Activated CD8-positive, alpha-beta memory T cell treated with anti-CD3 and anti-CD28 coated beads, Interleukin-2, amount 10 ng/mL, durations not matched to agents 7 days and 5 days (primary cell): ENCODE measurements at regions not wholly inside any gene's neighbourhood (a gene's known extent, or its start where the extent isn't known, plus 50 kb on each side); places are given as distances from the start of the nearest gene placed in this dataset.
"Not testable (repeated sequence)": the region's sequence is repeated elsewhere in the genome, so short reads cannot be mapped to it uniquely, and the experiment has no call there.

Experiments
- ATAC-seq: fragments of 150-1000 bp; cut with Tn5 transposase; one replicate; pipeline ENCODE4 v1.10.0; 2021; ENCODE audit warnings: moderate library complexity
- CTCF ChIA-PET: fragments of 350-600 bp; sonication (Branson Sonifier 250); formaldehyde crosslinking; loops from one replicate; lab custom pipeline; 2021; ENCODE audit warnings: antibody characterized with exemption; lab: Charles Lee
- DNase-seq: peaks from one replicate; pipeline ENCODE4 v3.0.0-alpha.2; 2020
- H3K27ac Mint-ChIP-seq: one replicate; pipeline ENCODE4 v1.8.0; 2021; ENCODE audit warnings: mild to moderate bottlenecking, mixed read lengths
- H3K27me3 Mint-ChIP-seq: one replicate; pipeline ENCODE4 v1.8.0; 2021; ENCODE audit warnings: mixed read lengths
- H3K36me3 Mint-ChIP-seq: one replicate; pipeline ENCODE4 v1.8.0; 2021; ENCODE audit warnings: mild to moderate bottlenecking, mixed read lengths
- H3K4me1 Mint-ChIP-seq: one replicate; pipeline ENCODE4 v1.8.0; 2021; ENCODE audit warnings: mixed read lengths
- H3K4me3 Mint-ChIP-seq: one replicate; pipeline ENCODE4 v1.8.0; 2021; ENCODE audit warnings: mild to moderate bottlenecking, moderate library complexity, mixed read lengths
- H3K9me3 Mint-ChIP-seq: one replicate; pipeline ENCODE4 v1.8.0; 2022; ENCODE audit warnings: low read depth, mixed read lengths

DNA sequence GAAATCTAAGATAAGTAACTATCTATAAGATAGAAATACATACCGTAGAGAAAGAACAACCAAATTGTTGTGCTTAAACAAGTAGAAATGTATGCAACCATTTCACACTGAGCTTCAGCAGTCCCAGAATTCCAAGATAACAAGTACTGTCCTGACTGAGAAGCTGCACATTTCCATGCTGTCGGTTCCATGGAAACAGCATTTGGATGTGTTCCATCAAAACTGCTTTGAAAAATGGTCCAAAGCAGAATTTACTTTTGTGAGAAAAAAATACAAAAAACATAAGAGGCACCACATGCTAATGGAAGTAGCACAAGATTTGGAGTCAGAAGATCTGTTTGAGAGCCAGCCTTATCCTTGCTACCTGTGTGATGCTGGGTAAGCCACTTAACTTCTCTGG lies 92.6 kb downstream of the MTERF1 start:
- ATAC-seq: no peak
- DNase-seq: no peak
- no peaks in the 10 kb centered on the region for H3K36me3 Mint-ChIP-seq
- no peaks in the 10 kb centered on the region for H3K4me1 Mint-ChIP-seq
- CTCF ChIA-PET: no interaction called here
- no peak overlapping the region for H3K27ac Mint-ChIP-seq
- no peaks in the 10 kb centered on the region for H3K9me3 Mint-ChIP-seq
- no peak overlapping the region for H3K4me3 Mint-ChIP-seq
- H3K27me3 Mint-ChIP-seq: no peaks in the 10 kb centered on the region

DNA sequence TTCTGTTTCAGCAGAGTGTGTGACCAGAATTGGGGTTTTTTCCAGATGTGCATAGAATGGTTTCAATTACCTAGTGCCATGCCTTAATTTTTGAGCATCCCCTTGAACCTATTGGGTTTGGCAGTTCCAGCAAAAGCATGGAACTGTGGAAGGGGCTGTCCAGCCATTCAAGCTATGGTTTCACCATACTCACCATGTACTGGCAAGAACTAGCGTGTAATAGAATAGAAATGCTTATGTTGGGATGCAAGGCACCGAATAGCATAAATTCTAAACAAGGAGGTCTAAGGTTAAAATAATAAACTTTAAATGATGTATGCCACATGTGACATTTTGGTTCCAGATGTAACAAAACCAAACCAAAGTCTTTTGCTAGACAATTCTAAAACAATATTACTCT lies 91.4 kb downstream of the MTERF1 start:
- ATAC-seq (no peak), DNase-seq (no peak)
- H3K36me3 Mint-ChIP-seq: no peaks in the 10 kb centered on the region
- H3K4me1 Mint-ChIP-seq: no peaks in the 10 kb centered on the region
- no peak overlapping the region for H3K27ac Mint-ChIP-seq
- CTCF ChIA-PET: no interaction called here
- H3K4me3 Mint-ChIP-seq: no peak overlapping the region
- H3K9me3 Mint-ChIP-seq: no peaks in the 10 kb centered on the region
- H3K27me3 Mint-ChIP-seq: no peaks in the 10 kb centered on the region

DNA sequence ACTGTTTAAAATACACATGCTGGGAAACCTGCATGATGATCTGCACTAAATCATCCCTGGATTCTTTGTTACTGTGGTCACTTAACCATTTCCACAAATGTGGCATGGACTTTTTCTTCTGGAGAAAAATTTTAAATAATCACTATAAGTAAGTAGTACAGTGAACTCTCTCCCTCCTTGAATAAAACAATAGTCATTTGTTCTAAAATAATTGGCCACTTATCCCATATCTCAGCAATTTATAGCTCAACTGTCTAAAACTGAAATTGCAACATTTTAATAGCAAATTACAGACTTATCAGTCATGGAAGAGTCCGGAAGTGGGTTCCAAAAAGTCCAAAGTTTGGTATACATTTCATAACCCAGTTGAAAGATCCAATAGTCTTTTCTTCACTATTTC lies 90.9 kb downstream of the MTERF1 start:
- ATAC-seq (no peak), DNase-seq (no peak)
- Mint-ChIP-seq H3K27ac (no peak overlapping the region), H3K4me3 (no peak overlapping the region), H3K9me3 (no peaks in the 10 kb centered on the region), H3K36me3 (no peaks in the 10 kb centered on the region), H3K27me3 (no peaks in the 10 kb centered on the region), H3K4me1 (no peaks in the 10 kb centered on the region)
- CTCF ChIA-PET: no interaction called here

DNA sequence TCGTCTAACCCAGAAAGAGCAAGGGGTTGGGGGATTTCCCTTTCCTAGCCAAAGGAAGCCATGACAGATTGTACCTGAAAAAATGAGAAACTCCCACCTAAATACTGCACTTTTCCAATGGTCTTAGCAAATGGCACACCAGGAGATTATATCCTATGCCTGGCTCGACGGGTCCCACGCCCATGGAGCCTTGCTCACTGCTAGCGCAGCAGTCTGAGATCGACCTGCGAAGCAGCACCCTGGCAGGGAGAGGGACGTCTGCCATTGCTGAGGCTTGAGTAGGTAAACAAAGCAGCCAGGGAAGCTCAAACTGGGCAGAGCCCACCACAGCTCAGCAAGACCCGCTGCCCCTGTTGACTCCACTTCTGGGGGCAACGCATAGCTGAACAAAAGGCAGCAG lies 89.9 kb downstream of the MTERF1 start:
- CTCF ChIA-PET, H3K27ac Mint-ChIP-seq, H3K4me1 Mint-ChIP-seq, ATAC-seq, H3K9me3 Mint-ChIP-seq, DNase-seq, H3K4me3 Mint-ChIP-seq, H3K36me3 Mint-ChIP-seq, H3K27me3 Mint-ChIP-seq: not testable (repeated sequence)

DNA sequence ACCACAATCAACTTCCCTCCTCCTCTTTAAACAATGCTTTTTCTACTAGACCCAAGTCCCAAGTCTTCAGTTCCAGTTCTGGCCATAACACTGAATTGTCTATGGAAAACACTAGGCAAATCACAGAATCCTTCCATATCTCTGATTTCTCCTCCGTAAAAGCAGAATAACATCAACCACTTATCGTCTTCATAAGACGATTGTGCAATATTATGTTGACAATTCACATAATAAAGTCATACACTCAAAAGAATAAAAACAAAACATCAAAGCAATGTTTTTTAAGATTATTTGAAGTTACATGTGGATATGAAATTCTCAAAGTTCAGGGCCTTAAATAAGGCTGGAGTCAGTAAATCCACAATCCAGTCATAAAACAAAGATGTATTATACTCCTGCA lies 84.4 kb downstream of the MTERF1 start:
- no peaks in the 10 kb centered on the region for H3K9me3 Mint-ChIP-seq
- no peaks in the 10 kb centered on the region for H3K36me3 Mint-ChIP-seq
- H3K27me3 Mint-ChIP-seq: no peaks in the 10 kb centered on the region
- H3K27ac Mint-ChIP-seq: no peak overlapping the region
- no peaks in the 10 kb centered on the region for H3K4me1 Mint-ChIP-seq
- no peak for ATAC-seq
- DNase-seq: no peak
- CTCF ChIA-PET: no interaction called here
- H3K4me3 Mint-ChIP-seq: no peak overlapping the region

DNA sequence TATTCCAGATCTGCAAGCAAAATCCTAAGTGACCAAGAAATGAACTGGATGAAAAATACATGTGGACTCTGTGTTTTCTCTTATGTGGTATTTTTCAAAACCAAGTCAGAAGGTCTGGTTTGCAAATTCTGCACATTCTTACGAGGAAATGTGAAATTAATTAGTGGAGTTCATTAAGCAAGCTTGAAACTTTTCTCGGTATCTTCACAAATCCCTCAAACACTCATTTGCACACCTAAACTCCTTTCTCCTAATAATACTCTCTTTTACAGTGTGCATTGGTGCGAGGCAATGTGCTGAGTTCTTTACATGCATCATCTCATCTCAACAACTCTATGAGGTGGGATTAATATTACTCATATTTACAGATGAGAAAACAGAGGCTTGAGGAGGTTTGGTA lies 82.1 kb downstream of the MTERF1 start:
- ATAC-seq (no peak), DNase-seq (no peak)
- CTCF ChIA-PET: no interaction called here
- no peaks in the 10 kb centered on the region for H3K27me3 Mint-ChIP-seq
- no peak overlapping the region for H3K4me3 Mint-ChIP-seq
- no peaks in the 10 kb centered on the region for H3K4me1 Mint-ChIP-seq
- H3K27ac Mint-ChIP-seq: no peak overlapping the region
- no peaks in the 10 kb centered on the region for H3K36me3 Mint-ChIP-seq
- no peaks in the 10 kb centered on the region for H3K9me3 Mint-ChIP-seq

DNA sequence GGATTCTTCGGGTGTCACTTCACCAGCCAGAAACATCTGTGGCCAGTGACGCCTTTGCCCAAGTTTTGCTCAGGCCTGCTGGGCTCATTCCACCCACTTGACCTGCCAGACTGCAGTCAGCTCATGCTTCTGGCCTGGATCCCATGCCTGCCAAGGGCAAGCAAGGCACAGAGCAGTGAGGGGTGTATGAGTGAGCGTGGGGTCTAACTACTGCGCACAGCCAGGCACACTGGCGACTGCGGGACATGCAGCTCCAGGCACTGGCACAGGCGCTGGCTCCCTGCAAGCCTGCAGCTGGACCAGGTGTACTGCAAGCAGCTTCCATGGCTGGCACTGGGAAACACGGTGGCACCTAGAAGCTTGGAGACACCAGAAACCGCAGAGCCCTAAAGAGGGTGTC lies 80.1 kb downstream of the MTERF1 start:
- ATAC-seq: no peak
- Mint-ChIP-seq H3K36me3 (no peaks in the 10 kb centered on the region), H3K9me3 (no peaks in the 10 kb centered on the region)

DNA sequence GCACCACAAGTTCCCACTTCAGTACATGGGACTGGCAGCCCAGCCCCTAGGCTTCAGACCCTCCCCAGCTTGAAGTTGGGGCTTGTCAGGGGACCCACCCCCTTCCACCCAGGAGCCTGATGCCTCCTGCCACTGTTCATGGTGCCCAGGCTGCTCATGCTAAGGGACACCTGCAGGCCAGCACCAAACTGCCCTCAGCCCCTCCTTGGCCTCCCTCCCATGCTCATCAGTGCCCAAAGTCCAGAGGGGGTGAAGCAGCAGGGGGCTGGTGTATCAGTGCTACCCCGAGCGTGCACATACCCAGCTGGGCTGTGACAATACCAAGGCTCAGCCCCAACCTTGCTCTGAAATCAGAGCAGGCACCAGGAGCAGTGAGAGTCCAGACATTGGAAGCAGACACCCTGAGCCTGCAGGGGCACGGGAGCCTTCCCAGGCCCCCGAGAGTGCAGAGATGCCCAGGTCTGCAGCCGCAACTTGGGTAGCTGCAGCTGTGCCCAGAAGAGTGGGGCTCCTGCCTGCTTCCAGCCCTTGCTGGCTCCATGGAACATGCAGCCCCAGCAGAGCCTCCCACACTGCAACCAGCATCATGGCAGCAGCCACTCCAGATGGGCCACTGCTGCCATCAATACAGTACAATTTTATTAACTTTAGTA lies 79.0 kb downstream of the MTERF1 start:
- Mint-ChIP-seq H3K4me1 (no peaks in the 10 kb centered on the region), H3K4me3 (no peak overlapping the region), H3K27me3 (no peaks in the 10 kb centered on the region), H3K9me3 (no peaks in the 10 kb centered on the region), H3K36me3 (no peaks in the 10 kb centered on the region), H3K27ac (no peak overlapping the region)
- CTCF ChIA-PET: no interaction called here
- ATAC-seq: no peak
- DNase-seq: no peak

More for the DNA sequence above, 80.1 kb downstream of the MTERF1 start:
- CTCF ChIA-PET: no interaction called here
- Mint-ChIP-seq H3K27me3 (no peaks in the 10 kb centered on the region), H3K27ac (no peak overlapping the region), H3K4me3 (no peak overlapping the region), H3K4me1 (no peaks in the 10 kb centered on the region)
- no peak for DNase-seq

- H3K27me3 Mint-ChIP-seq: no peaks in the 10 kb centered on the region
- H3K4me1 Mint-ChIP-seq: no peaks in the 10 kb centered on the region
- H3K9me3 Mint-ChIP-seq: no peaks in the 10 kb centered on the region
- ATAC-seq (no peak), DNase-seq (no peak)
- CTCF ChIA-PET: no interaction called here
- H3K4me3 Mint-ChIP-seq: no peak overlapping the region
- H3K27ac Mint-ChIP-seq: no peak overlapping the region
- H3K36me3 Mint-ChIP-seq: no peaks in the 10 kb centered on the region
Observed at GRCh38 chr7:91811236-91811635, 69.3 kb downstream of the MTERF1 start.

DNA sequence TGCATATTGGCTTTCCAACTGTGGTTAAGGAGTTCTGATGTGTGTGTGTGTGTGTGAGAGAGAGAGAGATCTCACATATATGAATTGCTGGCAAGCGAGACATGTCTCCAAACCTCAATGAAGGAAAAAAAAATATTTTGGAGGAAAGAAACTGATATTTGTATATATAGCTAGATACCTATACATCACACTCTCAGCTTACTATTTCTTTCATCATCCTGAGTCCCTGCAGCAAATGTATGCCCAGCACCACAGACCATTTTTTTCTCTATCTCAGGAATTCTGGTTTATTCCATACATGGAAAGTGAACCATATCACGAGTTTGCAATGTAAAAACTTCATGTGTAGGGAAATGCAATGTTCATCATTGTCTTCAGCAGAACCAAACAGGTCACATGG lies 68.9 kb downstream of the MTERF1 start:
- Mint-ChIP-seq H3K27ac (no peak overlapping the region), H3K27me3 (no peaks in the 10 kb centered on the region), H3K9me3 (no peaks in the 10 kb centered on the region), H3K4me1 (no peaks in the 10 kb centered on the region), H3K4me3 (no peak overlapping the region), H3K36me3 (no peaks in the 10 kb centered on the region)
- CTCF ChIA-PET: no interaction called here
- DNase-seq (no peak), ATAC-seq (no peak)

GRCh38 chr7:91812388-91812787 lies 68.1 kb downstream of the MTERF1 start:
- no peak overlapping the region for H3K4me3 Mint-ChIP-seq
- peaks cover 2% of the 10 kb centered on the region for H3K9me3 Mint-ChIP-seq
- H3K4me1 Mint-ChIP-seq: no peaks in the 10 kb centered on the region
- H3K27ac Mint-ChIP-seq: no peak overlapping the region
- no peaks in the 10 kb centered on the region for H3K27me3 Mint-ChIP-seq
- ATAC-seq (no peak), DNase-seq (no peak)
- CTCF ChIA-PET: interaction anchor here (0.9 kb wide), 1 partner anchor 18 kb away, joined by 4 read pairs; no protein-coding TSS in a partner anchor
- no peaks in the 10 kb centered on the region for H3K36me3 Mint-ChIP-seq

DNA sequence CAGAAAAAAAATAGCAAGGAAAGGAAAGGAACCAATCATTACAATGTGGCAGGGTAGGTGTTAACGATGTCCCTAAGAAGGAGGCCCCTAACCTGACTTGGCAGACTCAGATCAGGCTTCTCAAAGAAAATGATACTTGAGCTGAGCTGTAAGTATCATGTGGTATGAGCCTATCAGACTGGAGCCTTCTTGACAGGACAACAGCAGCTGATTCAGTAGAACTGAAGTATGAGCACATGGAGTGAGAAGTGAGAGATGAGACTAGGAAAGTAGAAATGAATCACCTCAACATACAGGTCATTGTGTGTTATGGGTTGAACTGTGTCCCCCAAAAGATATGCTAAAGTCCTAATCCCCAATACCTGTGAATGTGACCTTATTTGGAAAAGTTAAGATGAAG lies 66.3 kb downstream of the MTERF1 start:
- H3K9me3 Mint-ChIP-seq: peaks cover 3% of the 10 kb centered on the region
- no peaks in the 10 kb centered on the region for H3K27me3 Mint-ChIP-seq
- DNase-seq (no peak), ATAC-seq (no peak)
- H3K27ac Mint-ChIP-seq: no peak overlapping the region
- no peaks in the 10 kb centered on the region for H3K4me1 Mint-ChIP-seq
- no peak overlapping the region for H3K4me3 Mint-ChIP-seq
- H3K36me3 Mint-ChIP-seq: no peaks in the 10 kb centered on the region
- CTCF ChIA-PET: no interaction called here
